ENCODE measurements at regions not wholly inside any gene's neighbourhood (a gene's known extent, or its start where the extent isn't known, plus 50 kb on each side); places are given as distances from the start of the nearest gene placed in this dataset.

DNA sequence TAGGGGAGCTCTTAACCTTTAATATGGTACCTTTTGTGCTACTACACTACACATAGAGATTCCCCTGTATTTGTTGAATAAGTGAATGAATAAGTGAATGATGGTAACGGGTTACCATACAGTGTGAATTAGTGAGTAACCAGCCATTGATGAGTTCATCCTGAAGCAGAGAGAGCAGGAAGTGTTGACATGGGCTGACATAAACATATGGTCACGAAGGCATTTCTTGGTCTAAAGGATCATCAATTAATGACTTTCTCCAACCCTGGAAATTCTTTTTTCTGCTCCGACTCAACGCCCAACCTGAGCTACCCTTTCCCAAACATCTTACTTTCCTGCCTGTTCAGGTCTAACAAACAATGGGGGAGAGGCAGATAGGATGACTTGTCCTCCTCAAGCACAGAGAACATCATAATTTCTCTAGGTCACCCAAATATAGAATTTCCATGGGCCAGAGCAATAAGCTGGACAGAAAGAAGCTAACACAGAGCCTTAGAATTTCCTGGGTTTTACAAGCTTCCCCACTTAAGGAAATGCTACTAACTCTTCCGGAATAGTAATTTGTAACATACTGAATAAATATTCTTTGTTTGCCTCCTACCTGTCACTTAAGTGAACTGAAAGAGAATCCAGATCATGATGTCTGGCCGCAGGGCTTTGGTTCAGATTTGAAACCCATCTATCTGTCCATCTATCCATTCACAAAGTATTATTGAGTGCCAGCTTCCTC lies 114.7 kb upstream of the NGF start:
- FAIRE-seq, result no peak
- no peak for DNase-seq (ENCODE audit: low spot score)
- H3K9ac ChIP-seq (ENCODE audit: insufficient read depth, low read depth, low read length), result no peak overlapping the region
- WGBS (ENCODE audit: low lambda C conversion rate), result 17% methylated on average over 6 of the region's 6 CpGs
- ATAC-seq, result no peak
- H4K20me1 ChIP-seq (ENCODE audit: insufficient read depth, low read length), result no peaks in the 10 kb centered on the region
- CTCF ChIA-PET (ENCODE audit: low intra/inter-chr PET ratio, low total read pairs), result no interaction called here
- no peaks in the 10 kb centered on the region; a peak in 1 of 5 replicates for H3K27me3 ChIP-seq (ENCODE audit: control insufficient read depth in 1 of 2, insufficient read depth in 2 of 2, low read length in 2 of 2)
- no peak overlapping the region for H3K4me2 ChIP-seq (ENCODE audit: low read depth, low read length)
- no peak for TF ChIP-seq ZBTB20 (CRISPR knock-in tag; IDR thresholded peaks at IDR 0.05; ENCODE audit: borderline replicate concordance, low read depth)
- no peak for TF ChIP-seq POLR2A (IDR thresholded peaks at IDR 0.05; ENCODE audit: insufficient read depth in 1 of 2, low read depth in 2 of 2, low read length in 2 of 2)
- TF ChIP-seq ZNF672 (CRISPR knock-in tag; IDR thresholded peaks at IDR 0.05), result no peak
- TF ChIP-seq, protein P1, sequence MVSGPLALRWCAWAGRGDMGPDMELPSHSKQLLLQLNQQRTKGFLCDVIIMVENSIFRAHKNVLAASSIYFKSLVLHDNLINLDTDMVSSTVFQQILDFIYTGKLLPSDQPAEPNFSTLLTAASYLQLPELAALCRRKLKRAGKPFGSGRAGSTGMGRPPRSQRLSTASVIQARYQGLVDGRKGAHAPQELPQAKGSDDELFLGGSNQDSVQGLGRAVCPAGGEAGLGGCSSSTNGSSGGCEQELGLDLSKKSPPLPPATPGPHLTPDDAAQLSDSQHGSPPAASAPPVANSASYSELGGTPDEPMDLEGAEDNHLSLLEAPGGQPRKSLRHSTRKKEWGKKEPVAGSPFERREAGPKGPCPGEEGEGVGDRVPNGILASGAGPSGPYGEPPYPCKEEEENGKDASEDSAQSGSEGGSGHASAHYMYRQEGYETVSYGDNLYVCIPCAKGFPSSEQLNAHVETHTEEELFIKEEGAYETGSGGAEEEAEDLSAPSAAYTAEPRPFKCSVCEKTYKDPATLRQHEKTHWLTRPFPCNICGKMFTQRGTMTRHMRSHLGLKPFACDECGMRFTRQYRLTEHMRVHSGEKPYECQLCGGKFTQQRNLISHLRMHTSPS (CRISPR knock-in tag; IDR thresholded peaks at IDR 0.05; ENCODE audit: low read depth), result no peak
- TF ChIP-seq, protein P2, sequence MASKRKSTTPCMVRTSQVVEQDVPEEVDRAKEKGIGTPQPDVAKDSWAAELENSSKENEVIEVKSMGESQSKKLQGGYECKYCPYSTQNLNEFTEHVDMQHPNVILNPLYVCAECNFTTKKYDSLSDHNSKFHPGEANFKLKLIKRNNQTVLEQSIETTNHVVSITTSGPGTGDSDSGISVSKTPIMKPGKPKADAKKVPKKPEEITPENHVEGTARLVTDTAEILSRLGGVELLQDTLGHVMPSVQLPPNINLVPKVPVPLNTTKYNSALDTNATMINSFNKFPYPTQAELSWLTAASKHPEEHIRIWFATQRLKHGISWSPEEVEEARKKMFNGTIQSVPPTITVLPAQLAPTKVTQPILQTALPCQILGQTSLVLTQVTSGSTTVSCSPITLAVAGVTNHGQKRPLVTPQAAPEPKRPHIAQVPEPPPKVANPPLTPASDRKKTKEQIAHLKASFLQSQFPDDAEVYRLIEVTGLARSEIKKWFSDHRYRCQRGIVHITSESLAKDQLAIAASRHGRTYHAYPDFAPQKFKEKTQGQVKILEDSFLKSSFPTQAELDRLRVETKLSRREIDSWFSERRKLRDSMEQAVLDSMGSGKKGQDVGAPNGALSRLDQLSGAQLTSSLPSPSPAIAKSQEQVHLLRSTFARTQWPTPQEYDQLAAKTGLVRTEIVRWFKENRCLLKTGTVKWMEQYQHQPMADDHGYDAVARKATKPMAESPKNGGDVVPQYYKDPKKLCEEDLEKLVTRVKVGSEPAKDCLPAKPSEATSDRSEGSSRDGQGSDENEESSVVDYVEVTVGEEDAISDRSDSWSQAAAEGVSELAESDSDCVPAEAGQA (IDR thresholded peaks at IDR 0.05; ENCODE audit: low read depth), result no peak
- TF ChIP-seq, protein P2 (CRISPR knock-in tag; IDR thresholded peaks at IDR 0.05; ENCODE audit: borderline replicate concordance), result no peak
- TF ChIP-seq FOXJ3 (CRISPR knock-in tag; IDR thresholded peaks at IDR 0.05; ENCODE audit: borderline replicate concordance), result no peak
- no peak for TF ChIP-seq PAWR (CRISPR knock-in tag; IDR thresholded peaks at IDR 0.05; ENCODE audit: borderline replicate concordance)
- no peak for TF ChIP-seq ESRRA (CRISPR knock-in tag; IDR thresholded peaks at IDR 0.05; ENCODE audit: low read depth)
- TF ChIP-seq ZNF274 (CRISPR knock-in tag; IDR thresholded peaks at IDR 0.05), result no peak
- TF ChIP-seq ZFYVE20 (CRISPR knock-in tag; IDR thresholded peaks at IDR 0.05; ENCODE audit: borderline replicate concordance, low read depth), result no peak
- no peak for TF ChIP-seq RBAK (CRISPR knock-in tag; IDR thresholded peaks at IDR 0.05)
- no peak for TF ChIP-seq ZNF383 (CRISPR knock-in tag; IDR thresholded peaks at IDR 0.05; ENCODE audit: borderline replicate concordance)
- no peaks in the 10 kb centered on the region for H3K36me3 ChIP-seq (replicated peaks in 1 of 2; ENCODE audit: control insufficient read depth in 1 of 2, insufficient read depth in 2 of 2, low read length in 2 of 2)
- intact Hi-C loops (cut with micrococcal nuclease; ENCODE audit: unreplicated experiment), result no loop called here
- no TSS peak for BruUV-seq (replicated peaks)
- H3K9me3 ChIP-seq (ENCODE audit: low read length), result no peaks in the 10 kb centered on the region
- H3K4me3 ChIP-seq (replicated peaks in 1 of 3; ENCODE audit: insufficient read depth in 1 of 3, low read depth in 2 of 3, low read length in 3 of 3), result no peak overlapping the region
- no peaks in the 10 kb centered on the region for H3K79me2 ChIP-seq (ENCODE audit: insufficient read depth, low read length)
- in situ Hi-C loops (cut with HindIII; ENCODE audit: extremely low pct_ligation_motif_present, low pct_unique_long_range_greater_than_20kb), result no loop called here
- H2AFZ ChIP-seq (ENCODE audit: low read length), result no peak overlapping the region
- POLR2A ChIA-PET, result no interaction called here
- H3K27ac ChIP-seq (ENCODE audit: extremely low read length, insufficient read depth, low read length), result no peak overlapping the region
- no peaks in the 10 kb centered on the region for H3K4me1 ChIP-seq (ENCODE audit: insufficient read depth, low read length)

Data from HepG2 (cell line).